HG02938 (cell line): ENCODE measurements at regions not wholly inside any gene's neighbourhood (a gene's known extent, or its start where the extent isn't known, plus 50 kb on each side); places are given as distances from the start of the nearest gene placed in this dataset.
"Not testable (repeated sequence)": the region's sequence is repeated elsewhere in the genome, so short reads cannot be mapped to it uniquely, and the experiment has no call there.

Experiments
- ATAC-seq: cut with Tn5 transposase; IDR thresholded peaks from one replicate; pipeline ENCODE4 v1.9.1; 2021; ENCODE audit warnings: mild to moderate bottlenecking, moderate library complexity; ENCODE audit not compliant: unreplicated experiment

- no peak for ATAC-seq
Measured at GRCh38 chr11:34830648-34831047, 85.5 kb downstream of the APIP start.

- no peak for ATAC-seq
Measured at GRCh38 chr11:34830035-34830434, 86.1 kb downstream of the APIP start.

- peak; percentile 51 for ATAC-seq
Measured at GRCh38 chr11:34827228-34827627, 89.0 kb downstream of the APIP start.

- no peak for ATAC-seq
Measured at GRCh38 chr11:34826384-34826726, 89.8 kb downstream of the APIP start.

- ATAC-seq = no peak
Measured at GRCh38 chr11:34825670-34826383, 90.4 kb downstream of the APIP start.

- ATAC-seq = no peak
Measured at GRCh38 chr11:34825315-34825669, 90.9 kb downstream of the APIP start.

- ATAC-seq = no peak
Measured at GRCh38 chr11:34824425-34824824, 91.8 kb downstream of the APIP start.

- no peak for ATAC-seq
Measured at GRCh38 chr11:34823639-34824038, 92.5 kb downstream of the APIP start.

GRCh38 chr11:34823197-34823596 lies 93.0 kb downstream of the APIP start:
- ATAC-seq = no peak

GRCh38 chr11:34819740-34820482 lies 96.3 kb downstream of the APIP start:
- no peak for ATAC-seq

GRCh38 chr11:34817812-34818211 lies 98.4 kb downstream of the APIP start:
- ATAC-seq = not testable (repeated sequence)

GRCh38 chr11:34816698-34817213 lies 99.4 kb downstream of the APIP start:
- no peak for ATAC-seq

GRCh38 chr11:34812905-34813576 lies 103.1 kb downstream of the APIP start:
- no peak for ATAC-seq

- ATAC-seq = no peak
Measured at GRCh38 chr11:34811858-34812257, 104.3 kb downstream of the APIP start.

GRCh38 chr11:34810107-34810562 lies 106.0 kb downstream of the APIP start:
- ATAC-seq = no peak

- no peak for ATAC-seq
Measured at GRCh38 chr11:34809191-34810106, 106.7 kb downstream of the APIP start.

- no peak for ATAC-seq
Measured at GRCh38 chr11:34806875-34807274, 109.3 kb downstream of the APIP start.

GRCh38 chr11:34805937-34806336 lies 110.2 kb downstream of the APIP start:
- ATAC-seq = no peak

- ATAC-seq = no peak
Measured at GRCh38 chr11:34799848-34800247, 116.3 kb downstream of the APIP start.

- ATAC-seq = no peak
Measured at GRCh38 chr11:34798985-34799384, 117.2 kb downstream of the APIP start.

- ATAC-seq = not testable (repeated sequence)
Measured at GRCh38 chr11:34797497-34797896, 118.7 kb downstream of the APIP start.
